ENCODE measurements at regions not wholly inside any gene's neighbourhood (a gene's known extent, or its start where the extent isn't known, plus 50 kb on each side); places are given as distances from the start of the nearest gene placed in this dataset.

- TF ChIP-seq EP300 (IDR thresholded peaks at IDR 0.05), result no peak
- no peak for TF ChIP-seq CTCF (IDR thresholded peaks at IDR 0.05)
- no peak for TF ChIP-seq POLR2A (IDR thresholded peaks at IDR 0.05)
- no peak for TF ChIP-seq POLR2AphosphoS5 (IDR thresholded peaks at IDR 0.05)
These were observed 477.4 kb downstream of the ARHGEF28 start for GRCh38 chr5:74103131-74104023.
